Calu3 (cell line): ENCODE measurements at regions not wholly inside any gene's neighbourhood (a gene's known extent, or its start where the extent isn't known, plus 50 kb on each side); places are given as distances from the start of the nearest gene placed in this dataset.

Source experiments
- BruUV-seq: library from RNA; stranded (reverse); fragments of 400-500 nt; replicated peaks from 2 replicates; lab custom pipeline; 2021; lab: Mats Ljungman, UMichigan
- CTCF ChIA-PET: fragments of 300-600 bp; sonication (Branson Sonifier 250); formaldehyde crosslinking; loops from one replicate; lab custom pipeline; 2022; ENCODE audit warnings: antibody characterized with exemption; lab: Charles Lee
- DNase-seq: peaks from one replicate; pipeline ENCODE4 v3.0.0; 2022
- H3K27ac Mint-ChIP-seq: one replicate; pipeline ENCODE4 v1.8.0; 2022; ENCODE audit warnings: mixed read lengths; ENCODE audit not compliant: unreplicated experiment
- H3K27me3 Mint-ChIP-seq: one replicate; pipeline ENCODE4 v1.8.0; 2022; ENCODE audit warnings: mixed read lengths; ENCODE audit not compliant: unreplicated experiment
- H3K36me3 Mint-ChIP-seq: one replicate; pipeline ENCODE4 v1.8.0; 2022; ENCODE audit warnings: mild to moderate bottlenecking, moderate library complexity, mixed read lengths; ENCODE audit not compliant: insufficient read depth, unreplicated experiment
- H3K4me1 Mint-ChIP-seq: one replicate; pipeline ENCODE4 v1.8.0; 2022; ENCODE audit warnings: mild to moderate bottlenecking, low read depth, mixed read lengths; ENCODE audit not compliant: unreplicated experiment
- H3K4me3 Mint-ChIP-seq: one replicate; pipeline ENCODE4 v1.8.0; 2022; ENCODE audit warnings: mild to moderate bottlenecking, low read depth, moderate library complexity, mixed read lengths; ENCODE audit not compliant: unreplicated experiment
- H3K9me3 Mint-ChIP-seq: one replicate; pipeline ENCODE4 v1.8.0; 2022; ENCODE audit warnings: low read depth, mixed read lengths; ENCODE audit not compliant: unreplicated experiment
- intact Hi-C: fragments of 100-400 bp; cut with micrococcal nuclease; formaldehyde crosslinking; loops from one replicate; pipeline ENCODE4 v1.10.0; 2022; ENCODE audit not compliant: unreplicated experiment
- TF ChIP-seq, protein P1 (sequence below): fragments of 200-600 bp; IDR thresholded peaks from one replicate; pipeline ENCODE4 v1.8.0; 2022; ENCODE audit warnings: antibody characterized with exemption; ENCODE audit not compliant: unreplicated experiment

DNA sequence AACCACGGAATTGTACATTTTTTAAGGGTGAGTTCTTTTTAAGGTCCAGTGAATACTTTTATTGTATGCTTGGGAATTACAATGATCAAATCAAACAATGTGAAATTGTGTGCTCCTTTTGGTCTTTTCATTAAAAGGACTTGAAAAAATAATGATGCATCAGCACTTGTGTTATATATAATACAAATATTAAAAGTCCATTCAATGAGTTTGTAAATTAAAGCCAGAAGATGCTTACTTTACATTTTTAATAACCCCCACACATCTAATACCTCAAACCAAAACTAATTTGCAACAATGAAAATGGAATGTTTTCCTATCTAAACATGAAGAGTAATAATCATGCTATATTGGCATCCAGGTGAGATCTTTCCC, 369.8 kb upstream of the LCORL start:
- TF ChIP-seq, protein P1, sequence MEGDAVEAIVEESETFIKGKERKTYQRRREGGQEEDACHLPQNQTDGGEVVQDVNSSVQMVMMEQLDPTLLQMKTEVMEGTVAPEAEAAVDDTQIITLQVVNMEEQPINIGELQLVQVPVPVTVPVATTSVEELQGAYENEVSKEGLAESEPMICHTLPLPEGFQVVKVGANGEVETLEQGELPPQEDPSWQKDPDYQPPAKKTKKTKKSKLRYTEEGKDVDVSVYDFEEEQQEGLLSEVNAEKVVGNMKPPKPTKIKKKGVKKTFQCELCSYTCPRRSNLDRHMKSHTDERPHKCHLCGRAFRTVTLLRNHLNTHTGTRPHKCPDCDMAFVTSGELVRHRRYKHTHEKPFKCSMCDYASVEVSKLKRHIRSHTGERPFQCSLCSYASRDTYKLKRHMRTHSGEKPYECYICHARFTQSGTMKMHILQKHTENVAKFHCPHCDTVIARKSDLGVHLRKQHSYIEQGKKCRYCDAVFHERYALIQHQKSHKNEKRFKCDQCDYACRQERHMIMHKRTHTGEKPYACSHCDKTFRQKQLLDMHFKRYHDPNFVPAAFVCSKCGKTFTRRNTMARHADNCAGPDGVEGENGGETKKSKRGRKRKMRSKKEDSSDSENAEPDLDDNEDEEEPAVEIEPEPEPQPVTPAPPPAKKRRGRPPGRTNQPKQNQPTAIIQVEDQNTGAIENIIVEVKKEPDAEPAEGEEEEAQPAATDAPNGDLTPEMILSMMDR, result no peak
- Mint-ChIP-seq H3K27me3 (no peaks in the 10 kb centered on the region), H3K27ac (no peak overlapping the region), H3K4me3 (no peak overlapping the region), H3K36me3 (no peaks in the 10 kb centered on the region), H3K4me1 (no peaks in the 10 kb centered on the region), H3K9me3 (peaks cover 9% of the 10 kb centered on the region)
- intact Hi-C loops, result no loop called here
- no TSS peak for BruUV-seq
- DNase-seq, result no peak
- CTCF ChIA-PET, result no interaction called here

- no peaks in the 10 kb centered on the region for H3K36me3 Mint-ChIP-seq
Observed at GRCh38 chr4:18390655-18391353, 369.2 kb upstream of the LCORL start.

DNA sequence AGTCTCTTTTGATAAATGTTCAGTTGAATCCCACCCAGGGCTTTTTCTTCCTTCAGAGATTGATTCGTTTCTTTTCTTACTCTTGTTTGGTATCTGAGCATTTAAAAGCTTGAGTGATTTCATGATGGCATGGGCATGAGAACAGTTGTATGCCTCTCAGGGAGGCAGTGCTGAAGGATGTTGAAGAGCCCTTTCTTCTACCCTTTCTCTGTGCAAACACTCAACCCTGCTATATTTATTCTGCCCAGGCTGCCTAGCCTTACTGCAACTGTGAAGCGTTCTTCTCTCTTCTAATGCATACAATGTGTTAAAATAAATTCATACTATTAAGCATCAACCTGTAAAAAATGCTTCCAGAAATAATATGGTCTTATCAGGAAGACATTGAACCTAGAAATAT, 367.6 kb upstream of the LCORL start:
- CTCF ChIA-PET, result no interaction called here
- Mint-ChIP-seq H3K4me3 (no peak overlapping the region), H3K27me3 (no peaks in the 10 kb centered on the region), H3K36me3 (no peaks in the 10 kb centered on the region), H3K4me1 (no peaks in the 10 kb centered on the region), H3K27ac (no peak overlapping the region), H3K9me3 (peaks cover 12% of the 10 kb centered on the region)
- BruUV-seq, result no TSS peak
- DNase-seq, result no peak
- intact Hi-C loops, result no loop called here
- TF ChIP-seq, protein P1, result no peak

More at GRCh38 chr4:18390655-18391353, 369.2 kb upstream of the LCORL start:
- H3K27me3 Mint-ChIP-seq, result no peaks in the 10 kb centered on the region
- H3K9me3 Mint-ChIP-seq, result peaks cover 9% of the 10 kb centered on the region
- no peaks in the 10 kb centered on the region for H3K4me1 Mint-ChIP-seq
- CTCF ChIA-PET, result no interaction called here
- intact Hi-C loops, result no loop called here
- no peak overlapping the region for H3K4me3 Mint-ChIP-seq
- TF ChIP-seq, protein P1, result no peak
- no peak overlapping the region for H3K27ac Mint-ChIP-seq
- DNase-seq, result no peak
- BruUV-seq, result no TSS peak

- CTCF ChIA-PET, result no interaction called here
- H3K4me1 Mint-ChIP-seq, result no peaks in the 10 kb centered on the region
- TF ChIP-seq, protein P1, result no peak
- H3K36me3 Mint-ChIP-seq, result no peaks in the 10 kb centered on the region
- H3K4me3 Mint-ChIP-seq, result no peak overlapping the region
- no TSS peak for BruUV-seq
- H3K9me3 Mint-ChIP-seq, result peaks cover 8% of the 10 kb centered on the region
- no peak overlapping the region for H3K27ac Mint-ChIP-seq
- DNase-seq, result no peak
- no peaks in the 10 kb centered on the region for H3K27me3 Mint-ChIP-seq
- intact Hi-C loops, result no loop called here
Observed at GRCh38 chr4:18388039-18388438, 366.5 kb upstream of the LCORL start.
